ENCODE measurements at regions not wholly inside any gene's neighbourhood (a gene's known extent, or its start where the extent isn't known, plus 50 kb on each side); places are given as distances from the start of the nearest gene placed in this dataset.

DNA sequence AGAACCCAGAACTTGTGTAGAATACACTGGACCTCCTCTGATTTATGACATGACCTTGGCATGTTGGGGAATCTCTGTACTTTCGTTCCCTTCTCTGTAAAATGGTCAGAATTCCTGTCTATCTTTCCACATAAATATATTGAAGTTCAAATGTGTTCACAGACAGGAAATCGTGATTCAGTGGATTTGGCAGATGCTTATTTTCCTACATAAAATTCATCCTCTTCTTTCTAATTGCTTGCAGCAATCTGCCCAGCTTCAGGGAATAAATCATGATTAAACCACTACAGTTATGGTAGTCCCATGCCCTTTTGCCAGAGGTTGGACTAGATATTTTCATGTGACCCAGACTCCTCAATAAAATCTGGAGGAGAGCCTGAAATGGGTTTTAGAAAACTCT lies 52.1 kb upstream of the ARL15 start:
- Histone ChIP-seq H3K4me3 (ENCODE audit: low read depth, low read length) (no peak overlapping the region), H3K9me3 (ENCODE audit: control insufficient read depth, insufficient read depth, low read length) (no peaks in the 10 kb centered on the region), H3K27me3 (ENCODE audit: control insufficient read depth, insufficient read depth, low read length) (peaks cover 7% of the 10 kb centered on the region), H3K27ac (ENCODE audit: low read depth, low read length) (no peak overlapping the region)
- ChIA-PET POLR2A (no interaction called here), CTCF (no interaction called here)
- no peak for TF ChIP-seq CTCF (IDR thresholded peaks at IDR 0.05; ENCODE audit: low read depth, low read length)
- no peak for DNase-seq (ENCODE audit: low read depth, low spot score)

DNA sequence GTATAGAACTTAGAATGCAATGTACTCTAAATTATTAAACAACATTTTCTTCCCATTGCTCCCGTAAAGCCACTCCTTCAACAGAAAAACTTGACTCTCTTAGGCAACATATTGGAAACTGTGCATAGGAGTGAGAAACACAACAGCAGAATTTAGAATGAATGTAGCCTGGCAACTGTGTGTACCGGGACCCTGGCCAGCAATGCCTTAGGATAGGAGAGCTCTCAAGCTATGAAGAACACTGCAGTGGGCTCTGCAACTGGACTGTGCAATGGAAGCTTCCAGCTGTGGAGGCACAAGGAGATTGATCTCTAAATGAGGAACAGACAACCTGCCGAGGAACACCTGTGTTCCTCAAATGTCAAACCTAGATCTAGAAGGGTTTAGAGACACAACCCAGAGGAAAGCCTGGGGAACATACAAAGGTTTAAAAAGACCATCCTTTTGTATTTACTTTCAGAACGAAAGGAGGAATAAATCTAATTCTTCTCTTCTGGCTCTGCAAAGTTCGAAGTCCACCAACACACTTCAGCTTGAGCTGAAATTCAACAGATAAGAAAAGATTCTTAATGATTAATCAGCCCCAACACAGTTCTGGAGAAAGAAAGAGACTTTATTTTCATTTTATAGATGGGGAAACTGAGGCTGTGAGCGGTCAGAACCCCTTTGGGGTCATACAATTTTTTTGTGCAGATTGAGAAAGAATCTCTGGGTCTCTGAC lies 51.5 kb upstream of the ARL15 start:
- DNase-seq (ENCODE audit: low read depth, low spot score): no peak
- H3K4me3 ChIP-seq (ENCODE audit: low read depth, low read length): no peak overlapping the region
- no peaks in the 10 kb centered on the region for H3K9me3 ChIP-seq (ENCODE audit: control insufficient read depth, insufficient read depth, low read length)
- peaks cover 7% of the 10 kb centered on the region for H3K27me3 ChIP-seq (ENCODE audit: control insufficient read depth, insufficient read depth, low read length)
- TF ChIP-seq CTCF (IDR thresholded peaks at IDR 0.05; ENCODE audit: low read depth, low read length): no peak
- ChIA-PET CTCF (no interaction called here), POLR2A (no interaction called here)
- no peak overlapping the region for H3K27ac ChIP-seq (ENCODE audit: low read depth, low read length)

GRCh38 chr5:54360925-54361662 lies 50.7 kb upstream of the ARL15 start:
- peaks cover 7% of the 10 kb centered on the region for H3K27me3 ChIP-seq (ENCODE audit: control insufficient read depth, insufficient read depth, low read length)
- ChIA-PET CTCF (interaction anchor here (1.7 kb wide), 1 partner anchor 58 kb away, joined by 5 read pairs; no protein-coding TSS in a partner anchor), POLR2A (no interaction called here)
- H3K4me3 ChIP-seq (ENCODE audit: low read depth, low read length): no peak overlapping the region
- no peak for DNase-seq (ENCODE audit: low read depth, low spot score)
- no peaks in the 10 kb centered on the region for H3K9me3 ChIP-seq (ENCODE audit: control insufficient read depth, insufficient read depth, low read length)
- TF ChIP-seq CTCF (IDR thresholded peaks at IDR 0.05; ENCODE audit: low read depth, low read length): no peak
- no peak overlapping the region for H3K27ac ChIP-seq (ENCODE audit: low read depth, low read length)

Measured in AG04450 (cell line).